ENCODE measurements at regions not wholly inside any gene's neighbourhood (a gene's known extent, or its start where the extent isn't known, plus 50 kb on each side); places are given as distances from the start of the nearest gene placed in this dataset.

DNA sequence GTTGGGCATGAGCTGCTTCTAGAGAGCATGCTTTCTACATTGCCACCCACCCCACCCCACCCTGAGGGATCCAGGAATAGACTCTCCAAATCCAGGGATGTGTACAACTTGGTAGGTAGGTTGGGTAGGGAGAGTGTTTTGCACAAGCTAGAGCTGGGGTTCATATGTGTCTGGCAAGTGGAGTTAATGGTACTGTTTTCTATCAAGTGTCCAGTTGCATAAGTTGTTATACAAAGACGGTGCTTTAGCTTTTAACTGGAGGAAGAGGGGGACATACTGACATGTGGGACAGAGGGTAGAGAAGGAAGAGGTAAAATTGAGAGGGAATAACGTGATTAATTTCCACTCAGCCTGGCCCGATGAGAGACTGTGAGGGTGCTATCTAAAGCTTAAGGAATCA lies 51.0 kb upstream of the TNC start:
- H3K4me3 ChIP-seq (ENCODE audit: low read length): no peak overlapping the region
- no peak for DNase-seq (ENCODE audit: low read depth)
- TF ChIP-seq, protein P1, sequence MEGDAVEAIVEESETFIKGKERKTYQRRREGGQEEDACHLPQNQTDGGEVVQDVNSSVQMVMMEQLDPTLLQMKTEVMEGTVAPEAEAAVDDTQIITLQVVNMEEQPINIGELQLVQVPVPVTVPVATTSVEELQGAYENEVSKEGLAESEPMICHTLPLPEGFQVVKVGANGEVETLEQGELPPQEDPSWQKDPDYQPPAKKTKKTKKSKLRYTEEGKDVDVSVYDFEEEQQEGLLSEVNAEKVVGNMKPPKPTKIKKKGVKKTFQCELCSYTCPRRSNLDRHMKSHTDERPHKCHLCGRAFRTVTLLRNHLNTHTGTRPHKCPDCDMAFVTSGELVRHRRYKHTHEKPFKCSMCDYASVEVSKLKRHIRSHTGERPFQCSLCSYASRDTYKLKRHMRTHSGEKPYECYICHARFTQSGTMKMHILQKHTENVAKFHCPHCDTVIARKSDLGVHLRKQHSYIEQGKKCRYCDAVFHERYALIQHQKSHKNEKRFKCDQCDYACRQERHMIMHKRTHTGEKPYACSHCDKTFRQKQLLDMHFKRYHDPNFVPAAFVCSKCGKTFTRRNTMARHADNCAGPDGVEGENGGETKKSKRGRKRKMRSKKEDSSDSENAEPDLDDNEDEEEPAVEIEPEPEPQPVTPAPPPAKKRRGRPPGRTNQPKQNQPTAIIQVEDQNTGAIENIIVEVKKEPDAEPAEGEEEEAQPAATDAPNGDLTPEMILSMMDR (conservative IDR thresholded peaks at IDR 0.05; ENCODE audit: low read depth, low read length): no peak

DNA sequence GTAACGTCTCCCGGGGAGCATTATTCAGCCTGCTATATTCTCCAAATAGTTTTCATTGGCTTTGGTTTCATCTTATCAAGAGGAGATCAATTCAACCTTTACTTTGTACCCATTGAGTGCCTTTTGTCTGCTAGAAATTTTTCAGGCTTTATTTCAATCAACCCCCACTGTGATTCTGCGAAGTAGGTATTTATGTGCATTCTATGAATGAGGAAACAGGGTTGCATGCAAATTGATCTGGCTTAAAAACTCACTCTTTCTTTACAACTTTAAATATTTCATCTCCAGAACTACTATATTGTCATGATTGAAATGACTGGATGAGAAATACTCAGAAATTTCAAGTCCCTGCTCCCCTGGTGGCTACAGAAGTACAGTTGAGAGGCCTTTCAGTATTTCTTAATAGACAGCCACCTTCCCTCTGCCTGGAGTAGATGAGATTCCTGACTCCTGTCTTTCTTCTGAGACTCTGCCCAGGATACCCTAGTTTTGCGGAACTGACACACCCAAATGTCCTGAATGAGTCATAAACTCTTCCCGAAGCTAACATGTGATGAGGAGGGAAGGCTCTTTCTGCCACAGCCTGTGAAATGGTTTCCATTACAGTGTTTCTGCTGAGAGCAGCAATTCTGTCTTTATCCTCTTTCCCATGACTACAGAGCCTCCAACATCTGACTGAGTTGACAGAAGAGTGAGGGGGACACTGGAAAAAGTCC lies 52.6 kb upstream of the TNC start:
- TF ChIP-seq, protein P1 (conservative IDR thresholded peaks at IDR 0.05; ENCODE audit: low read depth, low read length): peak; percentile 14
- H3K4me3 ChIP-seq (ENCODE audit: low read length): no peak overlapping the region
- DNase-seq (ENCODE audit: low read depth): peak; percentile 25

DNA sequence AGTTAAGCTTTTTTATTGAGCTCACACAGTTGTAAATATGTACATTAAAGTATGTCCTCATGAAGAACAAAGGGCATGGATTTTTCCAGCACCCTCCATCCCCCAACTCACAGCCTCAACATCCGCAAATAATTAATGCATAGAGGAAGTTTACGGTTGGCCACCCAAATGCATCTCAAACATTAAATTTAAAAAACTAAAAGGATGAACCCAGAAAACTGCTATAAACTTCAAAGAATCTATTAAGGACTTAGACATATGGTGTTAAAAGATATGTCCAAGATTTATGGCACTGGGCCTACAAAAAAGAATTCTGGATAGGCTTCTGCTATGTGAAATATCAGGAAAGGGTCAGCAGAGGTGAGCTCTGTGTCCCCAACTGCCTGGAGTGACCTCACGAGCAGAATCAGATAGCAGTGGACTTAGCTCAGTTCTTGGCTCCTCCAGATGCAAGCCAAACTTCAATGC lies 54.0 kb upstream of the TNC start:
- H3K4me3 ChIP-seq (ENCODE audit: low read length): no peak overlapping the region
- no peak for DNase-seq (ENCODE audit: low read depth)
- TF ChIP-seq, protein P1 (conservative IDR thresholded peaks at IDR 0.05; ENCODE audit: low read depth, low read length): no peak

GRCh38 chr9:115182264-115182663 lies 64.3 kb upstream of the TNC start:
- TF ChIP-seq, protein P1 (conservative IDR thresholded peaks at IDR 0.05; ENCODE audit: low read depth, low read length): no peak
- H3K4me3 ChIP-seq (ENCODE audit: low read length): no peak overlapping the region
- DNase-seq (ENCODE audit: low read depth): no peak

DNA sequence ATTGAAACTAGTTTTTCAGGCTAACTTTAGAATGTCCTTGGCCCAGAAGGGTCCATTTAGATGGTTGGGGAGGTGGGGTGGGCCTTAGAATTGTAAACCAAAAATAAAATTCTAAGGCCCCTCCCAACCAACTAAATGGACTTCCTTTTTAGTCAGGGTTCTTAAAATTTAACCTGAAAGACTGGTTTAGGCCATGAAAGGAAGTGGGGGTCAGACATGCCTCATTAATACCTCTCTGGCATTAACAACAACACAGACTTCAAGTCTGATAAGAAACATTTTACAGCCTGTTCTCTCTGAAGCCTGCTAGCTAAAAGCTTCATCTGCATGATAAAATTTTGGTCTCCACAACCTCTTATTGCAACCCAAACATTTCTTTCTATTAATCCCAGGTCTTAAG lies 65.5 kb upstream of the TNC start:
- DNase-seq (ENCODE audit: low read depth): no peak
- no peak overlapping the region for H3K4me3 ChIP-seq (ENCODE audit: low read length)
- TF ChIP-seq, protein P1 (conservative IDR thresholded peaks at IDR 0.05; ENCODE audit: low read depth, low read length): no peak

DNA sequence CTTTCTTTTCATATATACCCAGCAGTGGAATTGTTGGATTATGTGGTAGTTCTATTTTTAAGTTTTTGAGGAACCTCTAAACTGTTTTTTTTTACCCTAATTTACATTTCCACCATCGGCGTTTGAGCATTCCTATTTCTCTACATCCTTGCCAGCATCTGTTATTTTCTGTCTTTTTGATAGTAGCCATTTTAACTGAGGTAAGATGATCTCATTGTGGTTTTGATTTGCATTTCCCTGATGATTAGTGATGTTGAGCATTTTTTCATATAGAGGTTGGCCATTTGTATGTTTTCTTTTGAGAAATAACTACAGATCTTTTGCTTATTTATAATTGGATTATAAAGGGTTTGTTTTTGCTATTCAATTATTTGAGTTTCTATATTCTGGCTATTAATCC lies 71.7 kb upstream of the TNC start:
- no peak for DNase-seq (ENCODE audit: low read depth)
- H3K4me3 ChIP-seq (ENCODE audit: low read length): no peak overlapping the region
- TF ChIP-seq, protein P1 (conservative IDR thresholded peaks at IDR 0.05; ENCODE audit: low read depth, low read length): no peak

DNA sequence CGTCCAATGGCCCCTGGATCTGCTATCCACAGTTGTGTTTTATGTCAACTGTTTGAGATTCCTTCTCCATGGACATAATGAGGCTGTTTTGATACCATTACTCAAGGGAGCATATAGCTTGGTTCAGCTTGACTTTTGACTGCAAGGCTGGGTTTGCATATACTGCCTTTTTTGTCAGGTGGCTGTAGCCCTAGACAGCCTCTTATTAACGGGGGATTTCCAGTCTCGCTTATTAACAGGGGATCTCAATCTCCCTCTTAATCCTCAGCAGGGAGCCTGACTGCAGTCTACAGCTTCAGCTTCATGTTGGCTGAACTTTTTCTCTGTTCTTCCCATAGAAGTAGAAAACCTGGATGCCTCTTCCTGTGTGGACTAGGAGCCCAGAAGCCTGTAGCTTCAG lies 73.7 kb upstream of the TNC start:
- no peak for DNase-seq (ENCODE audit: low read depth)
- no peak overlapping the region for H3K4me3 ChIP-seq (ENCODE audit: low read length)
- TF ChIP-seq, protein P1 (conservative IDR thresholded peaks at IDR 0.05; ENCODE audit: low read depth, low read length): no peak

Data from retinal pigment epithelial cell (primary cell).